Panc1 (cell line): ENCODE measurements at regions not wholly inside any gene's neighbourhood (a gene's known extent, or its start where the extent isn't known, plus 50 kb on each side); places are given as distances from the start of the nearest gene placed in this dataset.
"Not testable (repeated sequence)": the region's sequence is repeated elsewhere in the genome, so short reads cannot be mapped to it uniquely, and the experiment has no call there.

Source experiments
- ATAC-seq: fragments of 200-7000 bp; cut with Tn5 transposase; 2 replicates; pipeline ENCODE4 v1.9.1; 2020; ENCODE audit warnings: mild to moderate bottlenecking, moderate library complexity
- BruUV-seq: library from RNA; stranded (reverse); fragments of 400-500 nt; replicated peaks from 2 replicates; lab custom pipeline; 2021; lab: Mats Ljungman, UMichigan
- CTCF ChIA-PET: fragments of 300-600 bp; sonication (Branson Sonifier 250); formaldehyde crosslinking; loops from one replicate; lab custom pipeline; 2022; ENCODE audit warnings: antibody characterized with exemption; lab: Charles Lee
- POLR2A ChIA-PET: fragments of 300-600 bp; sonication (Branson Sonifier 250); formaldehyde crosslinking; loops from one replicate; lab custom pipeline; 2022; ENCODE audit warnings: antibody characterized with exemption; lab: Charles Lee
- DNase-seq: peaks from one replicate; pipeline ENCODE4 v3.0.0-alpha.2; 2010; ENCODE audit warnings: low read depth, low spot score
- H3K27ac ChIP-seq: 2 replicates; pipeline ENCODE4 v1.5.1; 2011; ENCODE audit warnings: mild to moderate bottlenecking, low read length, inconsistent platforms
- H3K27me3 ChIP-seq: fragments of 200-500 bp; sonication (Bioruptor generic); 2 replicates; pipeline ENCODE4 v1.6.0; 2014; ENCODE audit warnings: low read length, inconsistent platforms; ENCODE audit not compliant: control insufficient read depth, insufficient read depth
- H3K36me3 ChIP-seq: fragments of 200-500 bp; sonication (Bioruptor generic); 2 replicates; pipeline ENCODE4 v1.5.1; 2014; ENCODE audit warnings: inconsistent platforms, mild to moderate bottlenecking, low read length, moderate library complexity; ENCODE audit not compliant: control insufficient read depth, insufficient read depth
- H3K4me1 ChIP-seq: 2 replicates; pipeline ENCODE4 v1.5.1; 2011; ENCODE audit warnings: inconsistent platforms, mild to moderate bottlenecking, low read length, moderate library complexity; ENCODE audit not compliant: control insufficient read depth, insufficient read depth
- H3K4me3 ChIP-seq, 2 experiments: 2 replicates each; pipeline ENCODE4 v1.5.1; 2011 to 2012; ENCODE audit warnings: low read depth in 2 of 2, low read length in 2 of 2, mild to moderate bottlenecking in 2 of 2, inconsistent platforms in 1 of 2, moderate library complexity in 1 of 2
- H3K9me3 ChIP-seq: fragments of 200-500 bp; sonication (Bioruptor generic); 2 replicates; pipeline ENCODE4 v1.5.1; 2014; ENCODE audit warnings: low read depth, mild to moderate bottlenecking, inconsistent platforms, low read length, moderate library complexity; ENCODE audit not compliant: control insufficient read depth, insufficient read depth
- CTCF ChIP-seq: fragments of 450-650 bp; IDR thresholded peaks from 2 replicates; pipeline ENCODE4 v1.5.1; 2017; ENCODE audit warnings: mild to moderate bottlenecking
- POLR2AphosphoS5 ChIP-seq: IDR thresholded peaks from 2 replicates; pipeline ENCODE4 v1.6.1; 2012; ENCODE audit warnings: mild to moderate bottlenecking, low read depth, low read length, moderate library complexity
- REST ChIP-seq, 2 experiments: IDR thresholded peaks; 2 replicates each; pipeline ENCODE4 v1.6.1; 2011 to 2012; ENCODE audit warnings: low read depth in 2 of 2, control low read depth in 1 of 2, low read length in 1 of 2, mild to moderate bottlenecking in 1 of 2, moderate library complexity in 1 of 2; ENCODE audit not compliant: insufficient read depth in 1 of 2
- SIN3A ChIP-seq: IDR thresholded peaks from 2 replicates; pipeline ENCODE4 v1.6.1; 2012; ENCODE audit warnings: low read depth, mild to moderate bottlenecking, low read length, moderate library complexity, borderline replicate concordance; ENCODE audit not compliant: insufficient read depth
- TCF7L2 ChIP-seq: IDR thresholded peaks from 2 replicates; pipeline ENCODE4 v1.6.1; 2011; ENCODE audit warnings: mild to moderate bottlenecking, low read depth, low read length, inconsistent platforms
- in situ Hi-C: cut with HindIII; loops from 2 replicates; pipeline ENCODE4 v1.10.0; 2016; ENCODE audit warnings: low sequenced_read_pairs, low pct_unique_long_range_greater_than_20kb
- intact Hi-C: fragments of 100-400 bp; cut with micrococcal nuclease; formaldehyde crosslinking; loops from one replicate; pipeline ENCODE4 v1.10.0; 2022; ENCODE audit not compliant: unreplicated experiment

GRCh38 chr18:78827141-78827540 is 152.5 kb upstream of the SALL3 start:
- in situ Hi-C loops: no loop called here
- DNase-seq (no peak), ATAC-seq (no peak)
- H3K4me1 ChIP-seq: peaks cover 7% of the 10 kb centered on the region
- H3K36me3 ChIP-seq: no peaks in the 10 kb centered on the region
- no peak overlapping the region for H3K4me3 ChIP-seq
- ChIA-PET CTCF (no interaction called here), POLR2A (no interaction called here)
- peaks cover 4% of the 10 kb centered on the region; the same call in 1 of the 2 replicates for H3K9me3 ChIP-seq
- no peak overlapping the region for H3K27ac ChIP-seq
- no peak for TF ChIP-seq REST (IDR thresholded peaks at IDR 0.05; ENCODE audit: insufficient read depth in 1 of 2, low read depth in 2 of 2, low read length in 1 of 2)
- TF ChIP-seq SIN3A: no peak
- TF ChIP-seq POLR2AphosphoS5: no peak
- TF ChIP-seq TCF7L2: no peak
- no peak for TF ChIP-seq CTCF
- intact Hi-C loops: no loop called here
- BruUV-seq: no TSS peak
- peaks cover 51% of the 10 kb centered on the region for H3K27me3 ChIP-seq

GRCh38 chr18:78828131-78828530 is 151.5 kb upstream of the SALL3 start:
- H3K36me3 ChIP-seq: no peaks in the 10 kb centered on the region
- H3K4me3 ChIP-seq: no peak overlapping the region
- ATAC-seq (no peak), DNase-seq (no peak)
- H3K27me3 ChIP-seq: peaks cover 46% of the 10 kb centered on the region
- no peak overlapping the region for H3K27ac ChIP-seq
- BruUV-seq: no TSS peak
- in situ Hi-C loops (no loop called here), intact Hi-C loops (no loop called here)
- H3K9me3 ChIP-seq: peaks cover 3% of the 10 kb centered on the region; the same call in 1 of the 2 replicates
- H3K4me1 ChIP-seq: peaks cover 7% of the 10 kb centered on the region
- CTCF ChIA-PET: no interaction called here
- TF ChIP-seq SIN3A (no peak), TCF7L2 (no peak), CTCF (no peak), POLR2AphosphoS5 (no peak), REST (IDR thresholded peaks at IDR 0.05; ENCODE audit: insufficient read depth in 1 of 2, low read depth in 2 of 2, low read length in 1 of 2) (no peak)
- POLR2A ChIA-PET: no interaction called here

- H3K36me3 ChIP-seq, H3K4me3 ChIP-seq, intact Hi-C loops, POLR2A ChIA-PET, H3K9me3 ChIP-seq, H3K4me1 ChIP-seq, H3K27ac ChIP-seq, BruUV-seq, DNase-seq, in situ Hi-C loops, ATAC-seq: not testable (repeated sequence)
- H3K27me3 ChIP-seq: peaks cover 37% of the 10 kb centered on the region
- CTCF ChIA-PET: interaction anchor here (0.8 kb wide), 1 partner anchor 47 kb away, joined by 3 read pairs; no protein-coding TSS in a partner anchor
Measured at GRCh38 chr18:78829026-78829425, 150.6 kb upstream of the SALL3 start.
